WTC11 (cell line): ENCODE measurements at regions not wholly inside any gene's neighbourhood (a gene's known extent, or its start where the extent isn't known, plus 50 kb on each side); places are given as distances from the start of the nearest gene placed in this dataset.

Experiments used
- TP53 ChIP-seq: sonication (generic); formaldehyde crosslinking; IDR thresholded peaks from 2 replicates; pipeline ENCODE4 v1.8.1; 2023; ENCODE audit warnings: mild to moderate bottlenecking, missing genetic modification reagents
- TF ChIP-seq, protein P1 (sequence below): fragments of 200-600 bp; IDR thresholded peaks from 2 replicates; pipeline ENCODE4 v1.8.0; 2022; ENCODE audit warnings: antibody characterized with exemption
- TF ChIP-seq, protein P2 (sequence below): sonication (generic); formaldehyde crosslinking; IDR thresholded peaks from 2 replicates; pipeline ENCODE4 v1.8.0; 2022; ENCODE audit warnings: missing genetic modification reagents

DNA sequence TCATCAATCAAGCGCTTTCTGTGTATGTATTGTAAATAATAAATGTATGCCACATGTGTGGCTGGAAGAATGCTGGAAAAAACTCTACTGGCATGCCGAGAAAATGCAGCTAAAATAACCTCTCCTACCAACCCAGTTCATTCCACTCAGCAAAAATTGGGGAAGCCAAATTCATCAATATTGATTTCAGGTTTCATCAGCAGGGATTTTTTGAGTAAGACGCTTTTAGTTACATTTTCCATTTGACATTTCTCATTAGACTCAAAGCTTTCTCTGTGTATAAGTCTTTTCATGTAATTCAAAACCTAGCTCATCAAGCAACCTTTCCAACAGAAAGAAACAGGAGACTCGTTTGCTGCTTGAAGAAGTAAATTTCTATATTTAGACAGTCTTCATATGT is 338.1 kb downstream of the DMRT2 start:
- TF ChIP-seq, protein P1, sequence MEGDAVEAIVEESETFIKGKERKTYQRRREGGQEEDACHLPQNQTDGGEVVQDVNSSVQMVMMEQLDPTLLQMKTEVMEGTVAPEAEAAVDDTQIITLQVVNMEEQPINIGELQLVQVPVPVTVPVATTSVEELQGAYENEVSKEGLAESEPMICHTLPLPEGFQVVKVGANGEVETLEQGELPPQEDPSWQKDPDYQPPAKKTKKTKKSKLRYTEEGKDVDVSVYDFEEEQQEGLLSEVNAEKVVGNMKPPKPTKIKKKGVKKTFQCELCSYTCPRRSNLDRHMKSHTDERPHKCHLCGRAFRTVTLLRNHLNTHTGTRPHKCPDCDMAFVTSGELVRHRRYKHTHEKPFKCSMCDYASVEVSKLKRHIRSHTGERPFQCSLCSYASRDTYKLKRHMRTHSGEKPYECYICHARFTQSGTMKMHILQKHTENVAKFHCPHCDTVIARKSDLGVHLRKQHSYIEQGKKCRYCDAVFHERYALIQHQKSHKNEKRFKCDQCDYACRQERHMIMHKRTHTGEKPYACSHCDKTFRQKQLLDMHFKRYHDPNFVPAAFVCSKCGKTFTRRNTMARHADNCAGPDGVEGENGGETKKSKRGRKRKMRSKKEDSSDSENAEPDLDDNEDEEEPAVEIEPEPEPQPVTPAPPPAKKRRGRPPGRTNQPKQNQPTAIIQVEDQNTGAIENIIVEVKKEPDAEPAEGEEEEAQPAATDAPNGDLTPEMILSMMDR: no peak
- TF ChIP-seq TP53 (CRISPR knock-in tag): no peak
- TF ChIP-seq, protein P2, sequence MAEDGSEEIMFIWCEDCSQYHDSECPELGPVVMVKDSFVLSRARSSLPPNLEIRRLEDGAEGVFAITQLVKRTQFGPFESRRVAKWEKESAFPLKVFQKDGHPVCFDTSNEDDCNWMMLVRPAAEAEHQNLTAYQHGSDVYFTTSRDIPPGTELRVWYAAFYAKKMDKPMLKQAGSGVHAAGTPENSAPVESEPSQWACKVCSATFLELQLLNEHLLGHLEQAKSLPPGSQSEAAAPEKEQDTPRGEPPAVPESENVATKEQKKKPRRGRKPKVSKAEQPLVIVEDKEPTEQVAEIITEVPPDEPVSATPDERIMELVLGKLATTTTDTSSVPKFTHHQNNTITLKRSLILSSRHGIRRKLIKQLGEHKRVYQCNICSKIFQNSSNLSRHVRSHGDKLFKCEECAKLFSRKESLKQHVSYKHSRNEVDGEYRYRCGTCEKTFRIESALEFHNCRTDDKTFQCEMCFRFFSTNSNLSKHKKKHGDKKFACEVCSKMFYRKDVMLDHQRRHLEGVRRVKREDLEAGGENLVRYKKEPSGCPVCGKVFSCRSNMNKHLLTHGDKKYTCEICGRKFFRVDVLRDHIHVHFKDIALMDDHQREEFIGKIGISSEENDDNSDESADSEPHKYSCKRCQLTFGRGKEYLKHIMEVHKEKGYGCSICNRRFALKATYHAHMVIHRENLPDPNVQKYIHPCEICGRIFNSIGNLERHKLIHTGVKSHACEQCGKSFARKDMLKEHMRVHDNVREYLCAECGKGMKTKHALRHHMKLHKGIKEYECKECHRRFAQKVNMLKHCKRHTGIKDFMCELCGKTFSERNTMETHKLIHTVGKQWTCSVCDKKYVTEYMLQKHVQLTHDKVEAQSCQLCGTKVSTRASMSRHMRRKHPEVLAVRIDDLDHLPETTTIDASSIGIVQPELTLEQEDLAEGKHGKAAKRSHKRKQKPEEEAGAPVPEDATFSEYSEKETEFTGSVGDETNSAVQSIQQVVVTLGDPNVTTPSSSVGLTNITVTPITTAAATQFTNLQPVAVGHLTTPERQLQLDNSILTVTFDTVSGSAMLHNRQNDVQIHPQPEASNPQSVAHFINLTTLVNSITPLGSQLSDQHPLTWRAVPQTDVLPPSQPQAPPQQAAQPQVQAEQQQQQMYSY (CRISPR knock-in tag): no peak
